Breast epithelium (tissue), 3 donors: ENCODE measurements at regions not wholly inside any gene's neighbourhood (a gene's known extent, or its start where the extent isn't known, plus 50 kb on each side); places are given as distances from the start of the nearest gene placed in this dataset.

Experiments used
- CTCF ChIP-seq, 3 donors: fragments of 450-650 bp; IDR thresholded peaks; one replicate each; pipeline ENCODE4 v1.5.1; 2016 to 2017; ENCODE audit warnings: antibody characterized with exemption in 3 of 3, mild to moderate bottlenecking in 3 of 3, moderate library complexity in 3 of 3
- POLR2A ChIP-seq: fragments of 450-650 bp; IDR thresholded peaks from one replicate; pipeline ENCODE4 v1.6.1; 2016; ENCODE audit warnings: antibody characterized with exemption, mild to moderate bottlenecking, moderate library complexity
- POLR2AphosphoS5 ChIP-seq, 3 donors: sonication (generic); formaldehyde crosslinking; IDR thresholded peaks; one replicate each; pipeline ENCODE4 v1.6.1; 2017; ENCODE audit warnings: antibody characterized with exemption in 3 of 3

- TF ChIP-seq CTCF (IDR thresholded peaks at IDR 0.05) (no peak), POLR2A (no peak), POLR2AphosphoS5 (IDR thresholded peaks at IDR 0.05) (no peak)
Measured at GRCh38 chr10:10359263-10359662, 658.4 kb upstream of the CELF2 start.
